ENCODE measurements at regions not wholly inside any gene's neighbourhood (a gene's known extent, or its start where the extent isn't known, plus 50 kb on each side); places are given as distances from the start of the nearest gene placed in this dataset.

GRCh38 chr13:90360785-90361184, 986.7 kb upstream of the MIR17HG start:
- TF ChIP-seq ETV6 (IDR thresholded peaks at IDR 0.05; ENCODE audit: borderline replicate concordance in 1 of 2, low read depth in 2 of 2, low read length in 1 of 2) (no peak), ETV6 (CRISPR knock-in tag; IDR thresholded peaks at IDR 0.05; ENCODE audit: borderline replicate concordance) (no peak), MTA2 (IDR thresholded peaks at IDR 0.05; ENCODE audit: low read depth) (no peak), YY1 (IDR thresholded peaks at IDR 0.05; ENCODE audit: borderline replicate concordance in 1 of 3, control insufficient read depth in 1 of 3, extremely low read depth in 1 of 3, insufficient read depth in 3 of 3, insufficient read length in 1 of 3, insufficient replicate concordance in 2 of 3, low read depth in 1 of 3, low read length in 2 of 3) (no peak)

Measured in K562 (cell line).